Activated CD4-positive, alpha-beta T cell treated with anti-CD3 and anti-CD28 coated beads, Interleukin-10, Interleukin-2, amounts not matched to agents 100 ng/mL and 50 ng/mL, durations not matched to agents 16 hours and 8 hours (primary cell): ENCODE measurements at regions not wholly inside any gene's neighbourhood (a gene's known extent, or its start where the extent isn't known, plus 50 kb on each side); places are given as distances from the start of the nearest gene placed in this dataset.
A peak's percentile ranks its signal among the peaks of the same experiment; 100 is the strongest.
"Not testable (repeated sequence)": the region's sequence is repeated elsewhere in the genome, so short reads cannot be mapped to it uniquely, and the experiment has no call there.

ENCODE experiments used
- DNase-seq: peaks from one replicate; pipeline ENCODE4 v3.0.0-alpha.2; 2020

DNA sequence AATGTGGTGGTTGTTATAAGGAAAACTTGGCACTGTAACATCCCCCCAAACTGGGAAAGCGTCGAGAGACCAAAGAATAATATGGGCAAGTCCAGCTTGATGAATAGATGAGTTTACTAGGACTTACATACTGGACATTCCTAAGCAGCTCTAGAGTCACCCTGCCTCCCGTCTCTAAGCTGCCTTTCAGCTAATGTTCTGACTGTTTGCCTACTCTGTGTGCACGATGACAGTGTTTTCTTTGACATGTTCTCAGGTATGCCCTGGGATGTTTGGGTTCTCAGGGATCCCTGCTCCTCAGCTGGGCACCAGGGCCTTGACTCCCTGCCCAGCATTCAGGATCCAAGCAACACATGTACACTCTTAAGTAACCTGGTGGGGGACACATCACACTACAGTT is 87.5 kb downstream of the MRPL57 start:
- not testable (repeated sequence) for DNase-seq

GRCh38 chr13:21268485-21268884 is 92.0 kb downstream of the MRPL57 start:
- DNase-seq, result not testable (repeated sequence)

GRCh38 chr13:21272439-21272838 is 96.0 kb downstream of the MRPL57 start:
- not testable (repeated sequence) for DNase-seq

GRCh38 chr13:21274457-21274856 is 98.0 kb downstream of the MRPL57 start:
- DNase-seq, result not testable (repeated sequence)

- no peak for DNase-seq
Observed at GRCh38 chr13:21282065-21282464, 105.6 kb downstream of the MRPL57 start.

- no peak for DNase-seq
Observed at GRCh38 chr13:21287331-21287907, 111.0 kb downstream of the MRPL57 start.

GRCh38 chr13:21289475-21289874 is 113.0 kb downstream of the MRPL57 start:
- DNase-seq, result no peak

- peak; percentile 4 for DNase-seq
Observed at GRCh38 chr13:21290442-21291002, 114.1 kb downstream of the MRPL57 start.

GRCh38 chr13:21291840-21292239 is 115.4 kb downstream of the MRPL57 start:
- no peak for DNase-seq

- DNase-seq, result peak; percentile 46
Observed at GRCh38 chr13:21296991-21297390, 120.5 kb downstream of the MRPL57 start.

DNA sequence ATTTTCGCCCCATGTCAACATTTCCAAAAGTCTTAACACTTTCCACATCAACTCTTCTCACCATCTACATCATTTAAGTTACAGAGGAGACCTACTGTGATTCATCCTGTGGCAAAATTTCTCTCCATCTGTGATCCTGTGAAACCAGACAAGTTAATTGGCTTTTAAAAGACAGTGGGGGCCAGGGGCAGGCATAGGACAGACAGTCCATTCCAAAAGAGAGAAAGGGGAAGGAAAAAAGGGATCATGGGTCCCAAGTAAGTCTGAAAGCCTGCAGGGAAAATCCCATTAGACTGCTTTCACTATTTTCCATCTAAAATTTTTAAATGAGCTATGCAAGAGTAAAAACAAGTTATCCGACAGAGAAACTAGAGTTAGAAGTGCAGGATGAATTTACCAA is 121.0 kb downstream of the MRPL57 start:
- DNase-seq, result no peak

DNA sequence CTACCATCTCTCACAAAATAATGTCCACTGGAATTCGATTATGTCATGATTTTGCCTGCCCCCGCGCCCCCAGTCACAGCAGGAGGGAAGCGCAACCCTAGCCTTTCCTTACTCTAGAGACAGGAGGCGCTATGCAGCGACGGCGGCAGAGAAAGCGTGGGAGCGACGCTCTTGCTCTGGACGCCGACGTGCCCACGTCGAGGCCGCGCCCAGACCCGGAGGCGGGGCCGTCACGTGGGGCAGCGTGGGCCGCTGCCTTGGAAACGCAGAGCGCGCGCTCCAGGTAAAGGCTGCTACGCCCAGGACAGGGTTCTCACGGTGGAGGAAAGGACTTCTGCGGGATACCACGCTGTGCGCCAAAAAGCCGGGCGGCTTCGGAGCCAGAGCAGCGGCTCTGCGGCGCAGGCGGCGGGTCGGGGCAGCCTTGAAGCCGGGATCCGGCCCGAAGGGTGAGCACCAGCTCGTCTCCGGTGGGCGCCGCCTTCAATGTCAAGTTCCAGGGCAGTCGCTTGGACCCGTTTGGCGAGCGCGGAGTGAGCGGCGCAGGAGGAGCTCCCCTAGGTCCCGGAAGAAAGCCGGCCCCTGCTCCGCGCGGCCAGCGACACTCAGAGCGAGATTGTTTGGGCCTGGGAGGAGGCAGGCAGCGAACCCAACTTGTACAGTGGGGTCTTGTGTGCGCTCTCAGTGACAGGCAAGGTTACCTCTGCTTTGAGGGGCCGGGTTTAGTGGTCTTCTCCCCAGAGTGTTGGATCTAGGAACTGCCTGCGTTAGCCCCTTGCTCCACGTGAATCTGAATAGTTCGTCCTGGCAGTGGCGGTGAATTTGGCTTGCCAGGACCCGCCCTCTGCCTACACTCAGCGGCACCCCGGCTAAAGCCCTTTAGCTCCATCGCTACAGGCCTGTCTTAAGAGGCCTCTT is 121.7 kb downstream of the MRPL57 start:
- DNase-seq, result peak; percentile 91

DNA sequence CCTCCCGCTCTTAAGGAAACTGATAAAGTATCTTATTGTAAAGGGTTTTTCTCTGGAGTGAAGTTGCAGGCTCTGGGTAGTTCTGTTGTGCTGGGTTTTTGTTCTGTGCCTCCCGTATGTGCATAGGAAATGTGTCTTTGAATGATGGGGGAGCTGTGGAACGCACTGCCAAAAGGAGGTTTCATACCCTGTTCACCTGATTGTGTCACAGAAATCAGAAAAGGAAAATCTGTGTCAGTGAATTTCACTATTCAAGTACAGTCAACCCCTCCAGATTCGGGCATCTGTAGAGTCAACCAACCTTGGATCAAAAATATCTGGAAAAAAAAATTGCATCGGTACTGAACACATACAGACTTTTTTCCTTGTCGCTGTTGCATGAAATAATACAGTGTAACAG is 127.8 kb downstream of the MRPL57 start:
- no peak for DNase-seq

- DNase-seq, result not testable (repeated sequence)
Observed at GRCh38 chr13:21306300-21307073, 130.0 kb downstream of the MRPL57 start.

- DNase-seq, result not testable (repeated sequence)
Observed at GRCh38 chr13:21307158-21307557, 130.7 kb downstream of the MRPL57 start.

- no peak for DNase-seq
Observed at GRCh38 chr13:21308906-21309305, 132.4 kb downstream of the MRPL57 start.

- no peak for DNase-seq
Observed at GRCh38 chr13:21309542-21310172, 133.2 kb downstream of the MRPL57 start.

- DNase-seq, result no peak
Observed at GRCh38 chr13:21310220-21310619, 133.8 kb downstream of the MRPL57 start.

GRCh38 chr13:21314976-21315375 is 138.5 kb downstream of the MRPL57 start:
- not testable (repeated sequence) for DNase-seq

DNA sequence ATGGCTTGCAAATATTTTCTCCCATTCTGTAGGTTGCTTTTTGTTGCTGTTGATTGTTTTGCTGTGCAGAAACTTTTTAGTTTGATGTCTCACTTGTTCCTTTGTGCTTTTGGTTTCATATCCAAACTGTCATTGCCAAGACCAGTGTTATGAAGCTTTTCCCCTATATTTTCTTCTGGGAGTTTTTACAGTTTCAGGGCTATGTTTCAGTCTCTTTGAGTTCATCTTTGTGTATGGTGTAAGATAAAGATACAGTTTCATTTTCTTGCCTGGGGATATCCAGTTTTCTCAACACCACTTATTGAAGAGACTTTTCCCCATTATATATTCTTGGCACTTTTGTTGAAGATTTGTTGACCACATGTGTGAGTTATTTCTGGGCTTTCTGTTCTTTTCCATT is 139.9 kb downstream of the MRPL57 start:
- DNase-seq, result no peak

DNA sequence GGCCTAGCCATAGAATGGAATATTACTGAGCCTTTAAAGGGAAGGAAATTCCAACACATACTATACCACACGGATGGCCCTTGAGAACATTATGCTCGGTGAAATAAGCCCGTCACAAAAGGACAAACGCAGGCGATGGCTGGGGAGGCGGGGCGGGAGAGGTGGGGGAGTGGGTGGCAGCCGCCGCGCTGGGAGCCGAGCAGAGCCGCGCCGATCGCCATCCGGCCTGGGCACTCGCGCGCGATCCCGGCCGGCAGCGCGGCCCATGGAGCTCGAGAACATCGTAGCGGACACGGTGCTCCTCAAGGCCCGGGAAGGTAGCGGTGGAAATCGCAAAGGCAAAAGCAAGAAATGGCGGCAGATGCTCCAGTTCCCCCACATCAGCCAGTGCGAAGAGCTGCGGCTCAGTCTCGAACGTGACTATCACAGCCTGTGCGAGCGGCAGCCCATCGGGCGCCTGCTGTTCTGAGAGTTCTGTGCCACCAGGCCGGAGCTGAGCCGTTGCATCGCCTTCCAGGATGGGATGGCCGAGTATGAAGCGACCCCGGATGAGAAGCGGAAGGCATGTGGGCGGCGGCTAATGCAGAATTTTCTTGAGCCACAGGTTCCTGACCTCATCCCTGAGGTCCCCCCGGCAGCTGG is 140.1 kb downstream of the ZDHHC20 start:
- DNase-seq, result no peak
